Pons (tissue), 1 donor: ENCODE measurements at regions not wholly inside any gene's neighbourhood (a gene's known extent, or its start where the extent isn't known, plus 50 kb on each side); places are given as distances from the start of the nearest gene placed in this dataset.

Experiments used
- DNase-seq: peaks from one replicate; pipeline ENCODE4 v3.0.0-alpha.2; 2016; ENCODE audit warnings: low spot score

DNA sequence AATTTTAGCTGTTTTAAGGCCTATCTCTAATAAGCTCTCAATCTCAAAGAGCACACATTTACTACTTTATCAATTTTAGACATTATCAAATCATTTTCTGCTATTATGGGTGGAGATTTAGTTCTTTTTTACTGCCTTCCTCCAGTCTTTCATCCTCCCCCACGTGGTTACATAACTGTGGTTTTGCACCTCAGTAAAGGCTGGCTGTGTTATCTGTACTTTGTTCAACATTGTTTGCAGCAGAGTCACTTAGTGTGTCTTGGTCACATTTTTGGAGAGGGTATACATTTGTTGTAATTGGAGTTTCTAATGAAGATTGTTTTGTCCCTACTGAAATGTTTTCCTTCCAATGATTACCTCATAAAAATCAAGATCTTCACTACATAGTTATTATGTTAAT lies 549.6 kb upstream of the CELF4 start:
- DNase-seq: no peak

DNA sequence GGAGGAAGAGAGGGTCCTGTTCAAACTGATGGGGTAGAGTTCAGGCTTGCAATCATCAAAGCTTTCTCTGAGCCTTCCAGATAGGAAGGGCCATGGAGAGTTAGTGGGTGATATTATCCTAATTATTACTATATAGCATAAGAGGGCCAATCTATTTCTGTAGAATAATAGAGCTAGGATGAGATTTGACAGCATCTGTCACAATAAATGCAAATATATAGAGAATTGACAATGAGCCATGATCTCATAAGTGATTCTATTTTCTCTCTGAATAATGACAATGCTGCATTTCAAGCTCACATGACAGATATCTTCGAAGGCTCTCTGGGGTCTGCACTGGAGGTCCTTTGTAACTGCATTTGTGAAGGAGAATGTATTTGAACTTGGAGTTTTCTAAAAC lies 521.9 kb upstream of the CELF4 start:
- DNase-seq: no peak

DNA sequence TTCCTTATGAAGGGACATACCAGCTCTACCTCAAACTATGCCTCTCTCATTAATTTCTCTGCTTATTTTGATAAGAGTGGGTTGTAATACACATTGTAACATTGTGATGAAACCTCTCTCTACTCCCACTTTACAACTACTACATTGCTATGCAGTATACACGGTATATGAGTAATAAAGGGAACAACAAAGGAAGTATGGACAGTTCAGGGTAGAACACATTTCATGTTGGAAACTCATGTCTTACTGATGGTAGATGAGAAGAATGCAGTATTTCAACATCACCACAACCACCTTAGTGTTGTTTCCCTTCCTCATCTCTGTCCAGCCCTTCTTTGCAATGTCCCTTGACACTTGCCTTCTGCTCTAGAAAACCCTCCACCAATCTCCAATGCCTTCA lies 515.9 kb upstream of the CELF4 start:
- DNase-seq: no peak

DNA sequence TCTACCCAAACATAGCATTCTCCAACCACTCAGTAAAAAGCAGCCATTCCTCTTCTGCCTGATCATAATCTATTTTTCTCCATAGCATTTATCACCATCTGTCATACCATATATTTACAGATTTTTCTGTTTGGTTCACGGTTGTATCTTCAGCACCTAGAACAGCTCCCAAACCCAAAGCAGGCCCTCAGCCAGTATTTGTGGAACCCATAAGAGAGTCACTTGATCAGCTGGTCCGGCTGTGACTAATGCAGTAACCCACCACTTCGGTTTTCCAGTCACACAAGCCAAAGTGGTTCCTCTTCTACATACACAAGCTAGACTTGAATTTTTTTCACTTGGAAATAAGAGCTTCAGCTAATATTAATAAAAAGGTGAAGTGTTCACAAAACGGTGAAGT lies 511.6 kb upstream of the CELF4 start:
- DNase-seq: no peak

DNA sequence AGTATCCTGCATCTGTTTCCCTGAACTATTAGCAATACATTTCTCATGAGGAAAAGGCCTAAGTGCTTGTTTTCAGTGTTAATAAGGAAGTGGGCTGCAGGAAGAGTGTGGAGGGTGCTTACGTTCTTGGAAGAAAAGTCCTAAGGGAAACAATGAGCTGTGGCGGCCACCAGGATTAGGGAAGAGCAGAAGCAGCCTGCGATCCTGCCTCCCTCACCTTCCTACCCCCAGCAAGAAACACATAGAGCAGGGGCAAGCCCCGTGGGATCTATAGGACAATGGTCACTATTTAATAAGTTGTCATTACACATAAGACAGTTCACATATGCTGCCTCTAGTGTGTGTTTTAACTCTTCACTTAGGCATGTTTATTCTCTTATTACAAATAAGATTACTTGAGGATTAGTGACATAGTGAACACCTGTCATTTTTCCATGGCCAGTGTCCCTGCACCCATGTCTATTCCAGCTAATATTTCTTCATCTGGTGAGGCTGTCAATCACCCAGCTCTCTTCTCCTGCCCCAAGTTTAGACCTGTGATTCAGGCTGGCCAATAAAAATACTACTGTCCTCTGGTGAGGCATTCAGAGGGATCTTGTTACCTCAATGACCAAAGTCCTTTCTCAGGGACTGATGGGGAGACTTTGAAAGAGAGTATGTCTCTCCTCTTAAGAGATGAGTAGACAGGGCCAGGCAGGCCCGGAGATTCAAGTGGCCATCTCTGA lies 510.9 kb upstream of the CELF4 start:
- DNase-seq: no peak

DNA sequence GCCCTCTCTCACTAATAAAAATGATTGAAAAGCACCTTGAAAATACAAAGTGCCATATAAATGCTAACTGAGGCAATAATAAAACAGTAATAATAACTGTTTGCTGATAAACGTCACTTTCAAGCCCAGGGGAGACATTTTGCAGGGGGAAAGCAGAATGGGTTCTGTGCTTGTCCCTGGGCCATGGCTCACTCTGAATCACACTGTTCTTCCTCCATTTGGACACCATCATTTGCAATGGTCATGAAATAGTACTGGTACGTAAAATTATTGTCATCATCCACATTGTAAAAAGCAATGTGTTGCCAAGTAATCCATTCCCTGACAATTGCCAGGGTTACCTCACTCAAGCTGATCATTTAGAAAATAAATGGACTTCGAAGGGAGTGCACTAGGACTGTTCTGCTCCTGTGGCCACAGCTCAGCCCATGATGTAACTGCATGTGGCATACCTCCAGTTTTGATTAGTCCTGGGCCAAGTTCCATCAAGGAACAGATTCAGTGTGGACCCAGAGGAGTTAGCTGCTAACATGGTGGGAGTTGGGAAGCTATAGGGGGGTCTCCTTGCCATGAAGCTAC lies 508.8 kb upstream of the CELF4 start:
- no peak for DNase-seq

DNA sequence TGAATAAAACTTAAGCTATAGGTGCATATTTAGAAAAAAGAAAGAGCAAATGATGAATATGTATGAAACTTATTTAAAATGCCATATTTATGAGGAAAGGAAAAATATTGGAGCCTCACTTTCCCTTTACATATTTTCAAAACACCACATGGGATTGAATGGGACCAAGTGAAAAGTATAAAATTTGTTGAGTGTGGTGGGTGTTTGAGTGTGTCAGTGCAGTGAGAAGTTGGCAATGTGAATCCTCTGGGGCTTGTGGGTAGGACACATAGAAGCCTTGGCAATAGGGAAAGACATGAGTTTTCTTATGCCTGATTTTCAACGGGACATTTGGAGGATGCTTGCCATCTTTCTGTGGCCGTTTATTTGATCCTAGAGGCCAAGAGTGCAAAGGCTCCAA lies 502.2 kb upstream of the CELF4 start:
- DNase-seq: no peak

DNA sequence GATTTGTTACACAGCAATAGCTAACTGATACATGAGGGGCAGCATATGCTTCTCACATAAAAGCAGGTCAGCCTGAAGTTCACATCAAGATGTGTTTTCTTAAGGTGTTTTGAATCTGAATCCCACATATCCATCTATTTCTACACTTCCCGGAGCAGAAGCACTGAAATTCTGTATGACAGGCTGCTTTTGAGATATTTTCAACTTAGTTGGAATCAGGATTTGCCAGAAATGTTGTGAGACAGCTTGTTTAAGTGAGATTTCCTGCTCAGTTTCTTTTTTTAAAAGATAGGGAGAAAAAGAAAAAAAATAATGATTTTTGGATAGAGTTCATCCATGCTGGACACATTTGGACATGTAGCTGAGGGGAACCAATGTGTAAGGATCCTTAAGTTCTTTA lies 501.5 kb upstream of the CELF4 start:
- no peak for DNase-seq

DNA sequence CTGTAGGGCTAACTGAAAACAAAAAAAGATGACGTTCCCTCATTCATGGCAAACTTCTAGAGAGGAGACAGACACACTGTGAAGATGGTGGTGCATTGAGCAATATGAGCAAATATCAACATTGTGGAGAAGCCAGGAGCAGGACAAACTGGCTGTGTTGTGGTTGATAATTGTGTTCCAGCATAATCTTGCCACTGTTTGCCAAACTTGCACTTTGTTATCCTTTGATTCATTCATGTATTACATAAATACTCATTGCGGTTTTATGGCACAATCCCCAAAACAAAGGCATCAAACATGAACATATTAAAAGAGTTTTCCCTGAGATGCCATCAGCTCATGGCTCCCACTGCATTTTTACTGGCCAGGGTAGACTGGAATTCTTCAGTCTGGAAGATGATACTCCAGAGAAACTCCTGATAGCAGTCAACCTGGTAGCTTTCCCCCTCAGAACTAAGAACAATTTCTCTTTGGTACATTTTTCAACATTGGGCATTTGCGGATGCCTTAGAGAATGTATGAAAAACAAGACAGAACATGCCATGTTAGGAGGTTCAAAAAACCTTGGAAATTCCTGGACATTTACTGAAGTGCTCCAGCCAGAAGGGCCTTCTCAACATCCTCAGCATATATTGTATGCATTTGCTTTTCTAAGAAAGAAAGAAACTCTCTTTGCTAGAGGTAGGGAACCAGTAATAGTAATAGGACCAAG lies 487.4 kb upstream of the CELF4 start:
- DNase-seq: no peak

DNA sequence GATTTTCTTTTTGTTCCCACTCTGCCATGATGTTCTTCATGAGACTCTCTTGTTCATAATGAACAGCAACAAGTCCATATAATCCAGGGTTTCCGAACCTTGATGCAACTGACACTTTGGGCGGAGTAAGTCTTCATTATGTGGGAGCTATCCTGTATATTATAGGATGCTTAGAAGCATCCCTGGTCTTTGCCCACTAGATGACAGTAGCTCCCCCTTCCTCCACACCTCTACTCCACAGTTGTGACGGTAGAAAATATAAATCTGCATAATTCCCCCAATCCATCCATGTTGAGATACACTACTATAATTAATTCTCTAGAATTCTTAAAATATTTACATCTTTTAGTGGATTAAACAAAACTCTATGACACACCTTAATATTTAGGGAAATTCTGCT lies 482.2 kb upstream of the CELF4 start:
- no peak for DNase-seq

DNA sequence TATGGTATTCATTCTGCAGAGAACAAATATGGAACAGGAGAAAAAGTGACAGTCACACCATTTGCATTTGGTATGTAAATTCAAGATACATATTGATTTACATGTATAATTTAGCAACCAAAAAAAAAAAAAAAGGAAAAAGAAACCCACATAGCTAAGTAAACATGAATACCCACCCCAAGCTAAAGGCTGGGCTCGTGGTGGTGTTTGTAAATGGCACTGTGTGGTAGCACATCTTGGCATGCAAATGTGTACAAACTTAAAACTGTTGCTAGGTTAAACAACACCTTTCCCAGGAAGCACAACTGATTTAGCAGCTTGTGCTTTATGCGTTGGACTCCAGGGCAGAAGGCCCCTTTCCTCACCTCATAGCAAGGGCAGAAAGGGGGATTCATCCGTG lies 481.1 kb upstream of the CELF4 start:
- DNase-seq: no peak

DNA sequence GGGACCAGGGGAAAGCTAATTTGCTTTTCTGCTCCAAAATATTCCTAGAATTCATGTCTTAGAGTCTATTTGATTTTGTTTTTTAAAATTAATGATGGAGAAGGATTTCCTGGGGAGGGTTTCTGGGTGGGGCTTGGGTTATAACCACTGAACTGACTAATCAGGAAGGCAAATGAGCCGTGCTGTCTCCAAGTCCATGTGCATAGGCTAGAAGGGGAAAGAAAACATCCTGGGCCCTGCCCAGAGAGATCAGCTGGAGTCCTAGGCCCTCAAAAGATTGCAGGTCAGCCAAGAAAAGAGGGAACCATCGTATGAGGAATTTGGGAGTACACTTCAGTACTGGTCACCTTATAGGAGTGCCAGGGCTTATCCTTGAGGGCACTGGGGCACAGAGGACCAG lies 480.2 kb upstream of the CELF4 start:
- no peak for DNase-seq

DNA sequence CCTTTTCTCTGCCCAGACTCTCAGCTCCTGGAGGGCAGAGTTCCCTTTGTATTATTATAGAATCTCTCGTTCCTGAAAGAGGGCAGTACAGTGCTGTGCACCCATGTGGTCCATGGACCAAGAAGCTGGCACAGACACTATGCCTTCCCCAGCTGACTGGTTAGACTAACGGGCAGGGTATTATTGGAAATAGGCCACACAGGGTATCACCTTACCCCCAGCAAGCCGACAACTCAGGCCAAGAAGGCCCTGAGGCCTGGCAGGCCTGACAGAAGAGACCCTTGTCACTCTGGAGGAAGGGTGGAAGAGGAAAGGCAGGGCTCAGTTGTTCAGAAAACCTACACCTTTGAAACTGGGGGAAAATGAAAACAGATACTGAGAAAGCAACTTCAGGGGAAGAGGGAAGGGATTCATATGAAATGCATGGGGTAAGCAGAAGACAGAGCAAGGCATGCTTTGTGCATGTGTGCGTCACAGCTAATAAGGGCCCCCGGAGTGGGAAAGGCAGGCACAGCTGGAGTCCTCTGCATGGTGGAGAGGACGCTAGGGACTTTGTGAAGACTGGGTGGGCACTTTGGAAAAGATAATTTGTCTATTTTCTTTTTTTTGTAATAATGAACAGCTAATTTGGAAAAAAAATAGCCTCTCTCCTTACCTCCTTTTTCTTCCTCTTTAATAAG lies 476.8 kb upstream of the CELF4 start:
- no peak for DNase-seq

DNA sequence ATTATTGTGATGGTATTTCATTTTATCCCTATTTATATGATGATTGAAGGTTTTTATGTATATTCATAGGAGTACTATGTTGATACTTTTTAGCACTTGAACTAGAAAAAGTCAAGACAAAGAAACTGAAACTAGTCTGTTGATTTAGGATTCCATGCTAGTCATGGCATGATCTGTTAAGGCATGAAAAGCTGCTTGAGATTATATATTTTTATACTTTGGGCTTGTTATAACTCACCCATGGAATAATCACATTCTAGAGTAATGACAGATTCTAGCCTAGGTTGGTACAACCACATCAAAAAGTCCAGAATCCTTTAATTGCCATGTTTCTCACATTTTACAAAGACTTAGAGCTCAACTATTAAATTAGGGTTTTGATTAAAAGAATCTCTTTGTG lies 472.6 kb upstream of the CELF4 start:
- DNase-seq: no peak

DNA sequence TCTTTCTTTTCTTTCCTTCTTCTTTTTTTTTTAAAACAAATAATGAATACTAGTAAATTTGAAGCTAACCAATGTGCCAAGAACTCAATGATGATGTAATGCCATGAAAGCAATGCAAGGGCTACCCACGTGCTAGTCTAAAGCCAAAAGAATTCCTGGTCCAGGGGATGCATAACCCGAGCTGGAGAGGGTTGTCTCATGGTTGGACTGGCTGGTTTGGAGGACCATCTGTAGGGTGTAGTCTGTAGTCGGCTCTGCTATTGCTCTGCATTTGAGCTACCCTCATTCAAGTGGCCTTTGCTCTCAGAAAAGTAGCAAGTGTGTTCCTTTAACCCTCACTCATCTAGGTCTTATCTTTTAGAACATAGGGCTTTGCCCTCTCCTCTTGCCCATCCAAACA lies 469.6 kb upstream of the CELF4 start:
- DNase-seq: no peak

DNA sequence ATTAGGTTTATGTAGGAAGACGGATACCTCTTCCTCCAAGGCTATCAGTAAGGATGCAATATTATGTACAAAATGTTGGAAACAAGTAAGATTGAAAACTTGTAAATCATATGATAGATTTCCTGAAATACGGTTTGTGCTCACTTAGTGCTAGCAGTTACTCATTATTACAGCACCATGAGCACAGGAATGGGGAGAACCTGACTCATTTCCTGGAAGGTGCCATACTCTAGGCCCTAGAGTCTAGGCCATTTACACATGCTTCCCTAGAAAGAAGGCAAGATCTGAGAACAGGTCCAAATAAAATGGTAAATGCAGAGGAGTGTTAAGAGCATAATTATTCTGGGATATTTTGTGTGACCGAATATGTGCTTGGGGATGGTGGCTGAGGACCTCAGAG lies 467.7 kb upstream of the CELF4 start:
- DNase-seq: no peak

DNA sequence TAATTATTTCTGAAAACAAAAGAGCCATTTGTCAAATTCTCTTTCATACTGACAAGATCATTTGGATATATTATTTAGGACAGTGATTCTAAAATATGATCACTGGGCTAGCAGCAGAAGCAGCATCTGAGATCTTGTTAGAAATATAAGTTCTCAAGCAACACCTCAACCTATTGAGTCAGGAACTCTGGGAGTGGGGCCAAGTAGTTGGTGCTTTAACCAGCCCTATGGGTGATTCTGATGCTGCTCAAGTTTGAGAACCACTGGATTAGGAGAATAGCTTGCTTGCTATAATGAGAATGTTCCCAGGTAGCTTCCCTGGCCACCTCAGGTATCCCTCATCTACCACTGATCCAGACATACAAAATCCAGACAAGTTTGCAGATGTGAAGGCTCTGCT lies 466.9 kb upstream of the CELF4 start:
- DNase-seq: no peak

DNA sequence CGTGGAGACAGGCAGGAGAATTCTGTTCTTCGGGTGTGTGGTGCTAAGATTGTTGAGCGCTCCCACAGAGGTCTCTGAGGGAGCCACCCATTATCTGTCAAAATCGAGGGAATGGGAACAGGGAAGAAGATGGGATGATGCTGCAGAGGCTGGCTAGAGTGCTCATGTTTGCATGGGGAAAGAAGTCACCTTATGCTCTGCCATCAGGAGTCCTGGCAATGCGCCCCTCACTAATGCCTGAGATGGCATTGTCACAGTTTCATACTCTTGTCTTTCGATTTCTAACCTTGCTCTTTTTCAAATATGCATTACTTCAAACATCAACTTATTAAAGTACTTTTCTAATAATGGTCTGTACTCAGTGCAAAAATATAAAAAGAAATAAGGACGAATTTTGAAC lies 463.3 kb upstream of the CELF4 start:
- no peak for DNase-seq

DNA sequence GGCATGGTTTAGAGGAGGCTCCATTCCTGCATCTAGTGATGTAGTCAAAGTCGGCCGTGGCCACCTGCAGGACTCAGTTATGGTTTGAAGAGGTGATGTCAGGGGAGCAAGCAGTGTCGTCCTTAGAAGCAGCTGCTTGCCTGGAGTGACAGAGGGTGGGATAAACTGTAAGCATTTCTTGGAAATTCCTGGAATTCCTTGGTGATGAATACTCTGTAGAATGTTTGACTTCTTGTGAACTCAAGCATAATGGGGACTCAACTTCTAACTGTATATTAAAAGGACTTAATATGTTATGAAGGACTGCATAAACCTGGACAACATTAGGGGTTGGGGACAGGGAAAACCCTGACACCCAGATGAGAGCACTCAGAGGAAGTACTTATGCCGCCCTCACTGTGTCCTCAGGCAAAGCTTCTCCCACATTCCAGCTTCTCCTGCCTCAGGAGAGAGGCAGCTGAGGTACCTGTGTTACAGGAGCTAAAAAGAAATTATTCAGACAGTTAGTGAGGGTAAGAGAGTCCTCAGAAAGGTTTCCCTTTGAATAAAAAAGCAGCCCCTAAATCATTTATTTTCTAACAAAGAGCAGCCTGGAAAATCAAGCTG lies 459.9 kb upstream of the CELF4 start:
- DNase-seq: no peak

DNA sequence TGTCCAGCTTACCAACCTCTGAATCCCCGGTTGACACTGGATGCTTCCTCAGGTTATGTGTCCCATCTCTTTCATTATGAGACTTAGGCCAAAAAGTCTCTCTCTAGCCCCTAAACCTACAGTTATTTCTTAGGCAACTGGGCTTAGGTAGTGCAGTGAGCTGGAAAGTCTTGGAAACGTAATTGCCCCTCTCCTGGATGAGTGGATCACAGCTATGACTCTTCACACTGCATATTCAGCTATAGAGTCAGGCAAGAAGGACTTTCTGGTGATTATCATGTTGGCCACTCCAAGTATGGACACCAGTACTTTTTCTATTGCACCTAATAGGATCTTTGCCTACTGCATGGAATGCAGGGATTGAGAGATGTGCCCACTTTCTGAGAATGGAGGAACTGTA lies 458.3 kb upstream of the CELF4 start:
- DNase-seq: no peak

DNA sequence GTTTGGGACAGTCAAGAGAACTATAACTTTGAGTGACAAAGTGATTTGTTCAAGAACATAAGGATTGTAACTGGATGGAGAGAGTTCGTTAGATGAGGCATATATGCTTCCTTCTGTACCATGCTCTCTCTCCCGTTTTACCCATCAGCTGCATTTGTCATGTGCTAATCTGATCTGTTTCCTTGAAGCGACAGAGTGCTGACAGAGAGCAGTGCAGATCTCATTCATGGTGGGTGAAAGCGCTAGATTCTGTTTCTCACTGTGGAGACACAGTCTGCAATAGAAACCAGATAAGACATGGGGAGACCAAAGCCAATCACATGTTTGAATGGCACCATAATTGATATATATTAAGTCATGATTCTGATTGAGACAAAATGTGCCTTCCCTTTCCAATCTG lies 456.6 kb upstream of the CELF4 start:
- no peak for DNase-seq

DNA sequence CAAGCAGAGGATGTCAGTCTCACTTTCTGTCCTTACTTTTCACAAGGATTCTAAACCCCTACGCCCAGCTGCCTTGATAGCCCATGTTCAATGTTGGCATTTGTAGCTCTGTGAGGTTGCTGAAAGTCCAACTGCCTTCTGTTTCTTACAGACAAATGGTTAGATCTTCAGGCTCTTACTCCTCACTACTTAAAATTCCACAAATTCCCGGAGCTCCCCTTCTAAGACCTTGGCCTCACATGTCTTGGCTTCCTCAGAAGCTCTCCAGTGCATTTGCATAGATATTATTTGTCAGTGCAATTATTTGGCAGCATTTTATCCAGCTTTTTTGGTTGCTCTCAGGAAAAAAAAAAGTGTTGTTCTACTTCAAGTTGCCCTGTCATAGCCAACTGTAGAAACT lies 453.7 kb upstream of the CELF4 start:
- no peak for DNase-seq
